RWPE2 (cell line): ENCODE measurements at regions not wholly inside any gene's neighbourhood (a gene's known extent, or its start where the extent isn't known, plus 50 kb on each side); places are given as distances from the start of the nearest gene placed in this dataset.
"Not testable (repeated sequence)": the region's sequence is repeated elsewhere in the genome, so short reads cannot be mapped to it uniquely, and the experiment has no call there.

ENCODE experiments used
- ATAC-seq: fragments of 200-7000 bp; cut with Tn5 transposase; 3 replicates; pipeline ENCODE4 v1.9.1; 2021; ENCODE audit warnings: low read depth
- DNase-seq: peaks from one replicate; pipeline ENCODE4 v3.0.0-alpha.2; 2020; ENCODE audit warnings: low spot score
- H3K27ac ChIP-seq: fragments of 450-650 bp; 2 replicates; pipeline ENCODE4 v1.5.1; 2017; ENCODE audit warnings: mild to moderate bottlenecking; ENCODE audit not compliant: poor library complexity, severe bottlenecking
- H3K27me3 ChIP-seq: fragments of 250-450 bp; sonication (Bioruptor Pico); 2 replicates; pipeline ENCODE4 v1.5.1; 2021; ENCODE audit warnings: mild to moderate bottlenecking, moderate library complexity; ENCODE audit not compliant: insufficient read depth, poor library complexity, severe bottlenecking
- H3K36me3 ChIP-seq: fragments of 250-450 bp; sonication (Bioruptor Pico); 2 replicates; pipeline ENCODE4 v1.5.1; 2020; ENCODE audit warnings: low read depth, mild to moderate bottlenecking, moderate library complexity
- H3K4me1 ChIP-seq: fragments of 250-450 bp; sonication (Bioruptor Pico); 2 replicates; pipeline ENCODE4 v1.5.1; 2021; ENCODE audit warnings: mild to moderate bottlenecking, moderate library complexity; ENCODE audit not compliant: insufficient read depth, poor library complexity, severe bottlenecking
- H3K4me3 ChIP-seq: fragments of 250-450 bp; sonication (Bioruptor Pico); 2 replicates; pipeline ENCODE4 v1.5.1; 2021; ENCODE audit warnings: mild to moderate bottlenecking, moderate library complexity; ENCODE audit not compliant: severe bottlenecking
- H3K9me3 ChIP-seq: fragments of 250-450 bp; sonication (Bioruptor Pico); 2 replicates; pipeline ENCODE4 v1.5.1; 2021; ENCODE audit warnings: mild to moderate bottlenecking, moderate library complexity; ENCODE audit not compliant: severe bottlenecking
- CTCF ChIP-seq: fragments of 450-650 bp; IDR thresholded peaks from one replicate; pipeline ENCODE4 v1.5.1; 2017; ENCODE audit warnings: mild to moderate bottlenecking, moderate library complexity; ENCODE audit not compliant: poor library complexity, severe bottlenecking

GRCh38 chr16:63776437-63776836 lies 1345.4 kb downstream of the CDH11 start:
- Histone ChIP-seq H3K27me3 (no peaks in the 10 kb centered on the region), H3K9me3 (no peaks in the 10 kb centered on the region), H3K4me1 (no peaks in the 10 kb centered on the region), H3K4me3 (no peak overlapping the region), H3K36me3 (no peaks in the 10 kb centered on the region), H3K27ac (no peak overlapping the region)
- no peak for DNase-seq
- ATAC-seq = no peak
- TF ChIP-seq CTCF = no peak

- no peak overlapping the region for H3K4me3 ChIP-seq
- ATAC-seq = no peak
- DNase-seq = no peak
- H3K27me3 ChIP-seq = no peaks in the 10 kb centered on the region
- H3K36me3 ChIP-seq = no peaks in the 10 kb centered on the region
- no peaks in the 10 kb centered on the region for H3K4me1 ChIP-seq
- no peak for TF ChIP-seq CTCF
- H3K27ac ChIP-seq = no peak overlapping the region
- H3K9me3 ChIP-seq = no peaks in the 10 kb centered on the region
Observed at GRCh38 chr16:63776034-63776433, 1345.8 kb downstream of the CDH11 start.

GRCh38 chr16:63774302-63774701 lies 1347.6 kb downstream of the CDH11 start:
- Histone ChIP-seq H3K27ac (no peak overlapping the region), H3K4me1 (no peaks in the 10 kb centered on the region), H3K27me3 (no peaks in the 10 kb centered on the region), H3K36me3 (no peaks in the 10 kb centered on the region), H3K4me3 (no peak overlapping the region), H3K9me3 (no peaks in the 10 kb centered on the region)
- no peak for DNase-seq
- ATAC-seq = no peak
- no peak for TF ChIP-seq CTCF

GRCh38 chr16:63769211-63769610 lies 1352.7 kb downstream of the CDH11 start:
- DNase-seq = no peak
- no peaks in the 10 kb centered on the region for H3K27me3 ChIP-seq
- H3K9me3 ChIP-seq = no peaks in the 10 kb centered on the region
- ATAC-seq = no peak
- H3K27ac ChIP-seq = no peak overlapping the region
- TF ChIP-seq CTCF = no peak
- no peaks in the 10 kb centered on the region for H3K4me1 ChIP-seq
- H3K36me3 ChIP-seq = no peaks in the 10 kb centered on the region
- no peak overlapping the region for H3K4me3 ChIP-seq

GRCh38 chr16:63760246-63760645 lies 1361.6 kb downstream of the CDH11 start:
- H3K36me3 ChIP-seq, ATAC-seq, H3K27ac ChIP-seq, DNase-seq, H3K27me3 ChIP-seq, H3K4me1 ChIP-seq, H3K9me3 ChIP-seq, H3K4me3 ChIP-seq: not testable (repeated sequence)
